22Rv1 (cell line): ENCODE measurements at regions not wholly inside any gene's neighbourhood (a gene's known extent, or its start where the extent isn't known, plus 50 kb on each side); places are given as distances from the start of the nearest gene placed in this dataset.

Source experiments
- ZFX ChIP-seq: fragments of 450-650 bp; IDR thresholded peaks from 2 replicates; pipeline ENCODE4 v1.6.1; 2017; ENCODE audit warnings: antibody characterized with exemption, borderline replicate concordance
- TF ChIP-seq, protein P1 (sequence below): fragments of 450-650 bp; IDR thresholded peaks from 2 replicates; pipeline ENCODE4 v1.5.1; 2017; ENCODE audit warnings: mild to moderate bottlenecking

DNA sequence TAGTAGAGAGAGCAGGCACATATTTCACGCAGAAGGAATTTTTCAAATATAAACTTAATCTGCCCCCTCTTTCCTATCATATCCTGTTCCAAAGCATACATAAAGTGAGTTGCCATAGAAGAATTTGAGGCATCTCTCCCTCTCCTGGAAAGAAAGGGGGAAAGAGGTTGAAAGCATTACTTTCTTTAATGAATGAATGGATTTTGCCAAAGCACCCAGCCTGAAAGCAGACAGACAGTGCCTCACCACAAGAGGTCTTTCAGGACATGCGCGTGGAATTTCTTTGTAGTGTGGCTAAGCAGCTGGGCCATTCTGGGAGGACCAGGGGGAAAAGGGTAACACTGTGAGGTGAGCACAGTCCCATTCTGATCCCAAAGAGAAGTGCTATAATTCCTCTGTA is 651.4 kb downstream of the IQCM start:
- TF ChIP-seq, protein P1, sequence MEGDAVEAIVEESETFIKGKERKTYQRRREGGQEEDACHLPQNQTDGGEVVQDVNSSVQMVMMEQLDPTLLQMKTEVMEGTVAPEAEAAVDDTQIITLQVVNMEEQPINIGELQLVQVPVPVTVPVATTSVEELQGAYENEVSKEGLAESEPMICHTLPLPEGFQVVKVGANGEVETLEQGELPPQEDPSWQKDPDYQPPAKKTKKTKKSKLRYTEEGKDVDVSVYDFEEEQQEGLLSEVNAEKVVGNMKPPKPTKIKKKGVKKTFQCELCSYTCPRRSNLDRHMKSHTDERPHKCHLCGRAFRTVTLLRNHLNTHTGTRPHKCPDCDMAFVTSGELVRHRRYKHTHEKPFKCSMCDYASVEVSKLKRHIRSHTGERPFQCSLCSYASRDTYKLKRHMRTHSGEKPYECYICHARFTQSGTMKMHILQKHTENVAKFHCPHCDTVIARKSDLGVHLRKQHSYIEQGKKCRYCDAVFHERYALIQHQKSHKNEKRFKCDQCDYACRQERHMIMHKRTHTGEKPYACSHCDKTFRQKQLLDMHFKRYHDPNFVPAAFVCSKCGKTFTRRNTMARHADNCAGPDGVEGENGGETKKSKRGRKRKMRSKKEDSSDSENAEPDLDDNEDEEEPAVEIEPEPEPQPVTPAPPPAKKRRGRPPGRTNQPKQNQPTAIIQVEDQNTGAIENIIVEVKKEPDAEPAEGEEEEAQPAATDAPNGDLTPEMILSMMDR: no peak
- no peak for TF ChIP-seq ZFX
